Uterus (tissue), 3 donors: ENCODE measurements at regions not wholly inside any gene's neighbourhood (a gene's known extent, or its start where the extent isn't known, plus 50 kb on each side); places are given as distances from the start of the nearest gene placed in this dataset.

Source experiments
- DNase-seq, 2 donors: peaks; one replicate each; pipeline ENCODE4 v3.0.0-alpha.2; 2019 to 2020
- H3K27ac ChIP-seq, 2 donors: fragments of 200-600 bp; sonication (generic); 1 replicate in 1 of 2; 2 replicates in 1 of 2; pipeline ENCODE4 v1.5.1; 2016 to 2018
- H3K27me3 ChIP-seq, 2 donors: fragments of 200-600 bp; sonication (generic); one replicate each; pipeline ENCODE4 v1.5.1; 2018 to 2019; ENCODE audit warnings: control low read depth in 1 of 2
- H3K36me3 ChIP-seq, 2 donors: fragments of 200-600 bp; sonication (generic); one replicate each; pipeline ENCODE4 v1.5.1; 2019; ENCODE audit warnings: control low read depth in 1 of 2
- H3K4me1 ChIP-seq, 2 donors: fragments of 200-600 bp; sonication (generic); one replicate each; pipeline ENCODE4 v1.5.1; 2018 to 2019; ENCODE audit warnings: control low read depth in 1 of 2
- H3K4me3 ChIP-seq, 2 donors: fragments of 200-600 bp; sonication (generic); 1 replicate in 1 of 2; 2 replicates in 1 of 2; pipeline ENCODE4 v1.5.1; 2018 to 2019; ENCODE audit warnings: mild to moderate bottlenecking in 1 of 2
- H3K9me3 ChIP-seq, 2 donors: fragments of 200-600 bp; sonication (generic); one replicate each; pipeline ENCODE4 v1.5.1; 2019; ENCODE audit warnings: control low read depth in 1 of 2
- POLR2A ChIP-seq, 2 donors: fragments of 450-650 bp; IDR thresholded peaks; one replicate each; pipeline ENCODE4 v1.6.1; 2016; ENCODE audit warnings: antibody characterized with exemption in 2 of 2, mild to moderate bottlenecking in 1 of 2, moderate library complexity in 1 of 2
- intact Hi-C: fragments of 100-400 bp; cut with DNase I; formaldehyde crosslinking; loops from one replicate; pipeline ENCODE4 v1.15.1; 2023; ENCODE audit warnings: low total_unique reads
- TF ChIP-seq, protein P1 (sequence below), 4 experiments: fragments of 200-600 bp in 2 of 4; fragments of 450-650 bp in 2 of 4; sonication (generic) in 2 of 4; IDR thresholded peaks; one replicate each; pipeline ENCODE4 v1.5.1; 2016 to 2019; ENCODE audit warnings: antibody characterized with exemption in 4 of 4, mild to moderate bottlenecking in 2 of 4, moderate library complexity in 1 of 4
- donor health status: DM: yes; HTN: yes; CAD: no.

DNA sequence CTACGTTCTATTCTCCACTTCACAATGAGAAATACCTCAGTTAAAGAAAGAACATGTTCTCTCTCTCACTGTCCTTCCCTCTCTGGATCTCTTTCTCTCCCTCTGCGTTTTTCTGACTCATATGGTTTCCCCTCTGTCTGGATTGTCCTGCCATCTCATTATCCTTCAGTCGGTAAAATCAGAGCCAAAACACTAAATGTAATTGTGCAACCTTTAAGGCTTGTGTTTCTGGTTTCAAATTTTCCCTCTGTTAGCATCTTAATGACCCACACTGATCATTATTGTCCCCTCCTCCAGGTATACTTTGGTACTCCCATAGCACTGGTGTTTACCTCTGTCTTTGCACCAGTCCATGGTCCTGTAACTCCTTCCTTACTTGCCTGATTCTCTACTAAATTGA is 509.4 kb upstream of the C9orf72 start:
- Histone ChIP-seq H3K27me3 (no peaks in the 10 kb centered on the region), H3K27ac (no peak overlapping the region), H3K4me3 (no peak overlapping the region), H3K36me3 (no peaks in the 10 kb centered on the region), H3K4me1 (no peaks in the 10 kb centered on the region), H3K9me3 (no peaks in the 10 kb centered on the region)
- no peak for DNase-seq
- TF ChIP-seq, protein P1, sequence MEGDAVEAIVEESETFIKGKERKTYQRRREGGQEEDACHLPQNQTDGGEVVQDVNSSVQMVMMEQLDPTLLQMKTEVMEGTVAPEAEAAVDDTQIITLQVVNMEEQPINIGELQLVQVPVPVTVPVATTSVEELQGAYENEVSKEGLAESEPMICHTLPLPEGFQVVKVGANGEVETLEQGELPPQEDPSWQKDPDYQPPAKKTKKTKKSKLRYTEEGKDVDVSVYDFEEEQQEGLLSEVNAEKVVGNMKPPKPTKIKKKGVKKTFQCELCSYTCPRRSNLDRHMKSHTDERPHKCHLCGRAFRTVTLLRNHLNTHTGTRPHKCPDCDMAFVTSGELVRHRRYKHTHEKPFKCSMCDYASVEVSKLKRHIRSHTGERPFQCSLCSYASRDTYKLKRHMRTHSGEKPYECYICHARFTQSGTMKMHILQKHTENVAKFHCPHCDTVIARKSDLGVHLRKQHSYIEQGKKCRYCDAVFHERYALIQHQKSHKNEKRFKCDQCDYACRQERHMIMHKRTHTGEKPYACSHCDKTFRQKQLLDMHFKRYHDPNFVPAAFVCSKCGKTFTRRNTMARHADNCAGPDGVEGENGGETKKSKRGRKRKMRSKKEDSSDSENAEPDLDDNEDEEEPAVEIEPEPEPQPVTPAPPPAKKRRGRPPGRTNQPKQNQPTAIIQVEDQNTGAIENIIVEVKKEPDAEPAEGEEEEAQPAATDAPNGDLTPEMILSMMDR (IDR thresholded peaks at IDR 0.05) = no peak
- no peak for TF ChIP-seq POLR2A (IDR thresholded peaks at IDR 0.05)
- intact Hi-C loops = no loop called here

DNA sequence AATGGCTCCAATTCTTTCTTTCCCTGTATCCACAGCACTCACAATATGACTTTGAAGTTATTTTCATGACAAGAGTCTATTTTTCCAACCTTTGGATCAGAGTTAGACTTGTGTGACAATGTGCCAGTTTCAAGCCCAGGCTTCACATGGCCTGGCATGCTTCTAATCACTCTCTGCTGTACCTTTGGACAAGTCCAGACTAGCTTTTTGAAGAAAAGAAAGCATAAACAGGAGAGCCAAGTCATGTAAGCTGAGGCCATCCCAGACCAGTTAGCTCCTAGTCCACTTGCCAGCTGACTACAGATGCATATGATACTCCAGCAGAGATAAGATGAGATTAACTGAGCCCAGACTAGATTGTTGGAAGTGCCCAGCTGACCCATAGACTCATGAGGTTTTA is 513.6 kb upstream of the C9orf72 start:
- Histone ChIP-seq H3K36me3 (no peaks in the 10 kb centered on the region), H3K4me3 (no peak overlapping the region), H3K4me1 (no peaks in the 10 kb centered on the region), H3K27me3 (no peaks in the 10 kb centered on the region), H3K9me3 (no peaks in the 10 kb centered on the region), H3K27ac (no peak overlapping the region)
- TF ChIP-seq, protein P1 (IDR thresholded peaks at IDR 0.05) = no peak
- TF ChIP-seq POLR2A (IDR thresholded peaks at IDR 0.05) = no peak
- intact Hi-C loops = no loop called here
- no peak for DNase-seq

DNA sequence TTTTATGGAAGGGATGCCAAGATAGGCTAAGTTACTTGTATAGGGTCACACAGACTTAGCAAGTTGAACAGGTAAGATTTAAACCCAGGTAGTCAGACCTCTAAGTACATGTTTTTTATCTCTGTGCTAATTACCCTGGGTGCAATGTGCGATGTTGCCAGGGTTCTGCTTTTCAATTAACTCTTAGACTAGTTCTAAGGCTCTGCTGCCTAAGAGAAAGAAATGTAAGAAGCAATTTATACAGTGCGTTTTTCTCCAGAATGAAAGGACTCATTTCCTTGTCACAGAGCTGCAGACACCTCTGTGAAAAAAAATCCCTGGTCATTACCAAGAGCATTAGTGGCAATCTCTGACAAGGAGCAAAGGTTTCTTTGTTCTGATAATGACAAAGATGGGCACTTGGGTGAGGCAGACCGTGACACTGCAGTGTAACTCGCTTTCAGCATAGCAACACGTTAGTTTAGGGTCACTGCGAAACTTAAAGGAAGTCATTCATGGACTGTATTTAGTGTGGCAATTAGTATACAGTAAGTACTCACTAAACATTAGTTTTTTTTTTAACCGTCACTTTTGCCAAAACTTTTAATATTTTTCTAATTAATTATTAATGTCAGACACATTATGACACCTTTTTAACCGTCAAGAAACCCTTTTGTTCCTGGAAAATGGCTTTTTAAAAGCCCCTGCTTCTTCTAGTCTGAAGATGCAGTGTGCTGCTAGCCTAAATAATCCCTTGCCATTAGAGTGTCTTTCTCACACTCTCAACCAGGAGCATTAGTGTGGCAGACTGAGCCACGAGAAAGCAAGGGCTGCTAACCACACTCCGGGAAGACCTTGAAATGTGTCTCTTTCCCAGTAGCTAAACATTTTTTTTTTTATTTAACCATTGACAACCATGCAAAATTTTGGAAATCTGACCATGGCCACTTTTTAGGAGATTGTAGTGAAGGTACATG is 520.0 kb upstream of the C9orf72 start:
- H3K27ac ChIP-seq = no peak overlapping the region
- H3K36me3 ChIP-seq = no peaks in the 10 kb centered on the region
- H3K27me3 ChIP-seq = no peaks in the 10 kb centered on the region
- no peaks in the 10 kb centered on the region for H3K9me3 ChIP-seq
- no peaks in the 10 kb centered on the region for H3K4me1 ChIP-seq
- intact Hi-C loops = no loop called here
- no peak for DNase-seq
- no peak overlapping the region for H3K4me3 ChIP-seq
- no peak for TF ChIP-seq POLR2A (IDR thresholded peaks at IDR 0.05)
- TF ChIP-seq, protein P1 (IDR thresholded peaks at IDR 0.05) = no peak

DNA sequence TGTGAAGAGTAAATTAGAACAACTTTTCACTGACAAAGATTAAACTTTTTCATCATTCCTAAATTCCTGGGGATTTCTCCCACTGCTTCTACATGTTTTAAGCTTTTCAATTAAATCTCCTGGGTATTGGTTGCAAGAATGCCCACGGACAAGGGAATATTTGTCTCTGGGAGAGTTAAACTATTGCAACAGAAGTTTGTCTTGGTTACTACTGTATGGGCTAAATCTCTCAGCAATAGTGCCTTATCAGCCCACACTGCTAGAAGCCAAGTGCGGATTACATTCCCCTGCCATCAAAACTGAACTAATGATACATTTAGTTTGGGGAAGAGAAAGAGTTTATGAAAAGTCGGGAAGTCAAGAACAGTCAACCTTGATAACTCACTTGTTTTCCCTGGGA is 528.2 kb upstream of the C9orf72 start:
- Histone ChIP-seq H3K27me3 (no peaks in the 10 kb centered on the region), H3K36me3 (no peaks in the 10 kb centered on the region), H3K27ac (no peak overlapping the region), H3K9me3 (no peaks in the 10 kb centered on the region), H3K4me1 (no peaks in the 10 kb centered on the region), H3K4me3 (no peak overlapping the region)
- intact Hi-C loops = no loop called here
- TF ChIP-seq, protein P1 (IDR thresholded peaks at IDR 0.05) = no peak
- no peak for TF ChIP-seq POLR2A (IDR thresholded peaks at IDR 0.05)
- no peak for DNase-seq

DNA sequence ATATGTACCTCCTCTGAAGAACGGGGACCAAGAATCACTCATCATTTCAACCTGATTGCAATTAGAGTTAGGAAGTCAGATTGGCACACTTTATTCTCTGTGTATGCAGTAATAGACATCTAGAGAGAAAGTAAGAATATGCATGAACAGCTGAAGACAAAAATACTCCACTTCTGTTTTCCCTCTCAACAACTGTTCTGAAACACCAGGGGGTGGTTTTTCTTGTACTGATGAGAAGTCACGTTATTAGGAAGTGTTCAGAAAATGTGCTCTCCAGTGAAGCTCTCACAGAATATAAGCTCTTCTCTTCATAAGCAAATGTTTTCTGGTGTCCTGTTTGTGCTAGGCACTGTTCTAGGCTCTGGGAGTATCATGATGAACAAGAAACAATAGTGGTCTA is 531.7 kb upstream of the C9orf72 start:
- intact Hi-C loops = no loop called here
- no peaks in the 10 kb centered on the region for H3K9me3 ChIP-seq
- DNase-seq = no peak
- H3K4me1 ChIP-seq = no peaks in the 10 kb centered on the region
- H3K27ac ChIP-seq = no peak overlapping the region
- H3K27me3 ChIP-seq = no peaks in the 10 kb centered on the region
- no peaks in the 10 kb centered on the region for H3K36me3 ChIP-seq
- TF ChIP-seq POLR2A (IDR thresholded peaks at IDR 0.05) = no peak
- TF ChIP-seq, protein P1 (IDR thresholded peaks at IDR 0.05) = no peak
- no peak overlapping the region for H3K4me3 ChIP-seq
